Memory B cell (primary cell): ENCODE measurements at regions not wholly inside any gene's neighbourhood (a gene's known extent, or its start where the extent isn't known, plus 50 kb on each side); places are given as distances from the start of the nearest gene placed in this dataset.
"Not testable (repeated sequence)": the region's sequence is repeated elsewhere in the genome, so short reads cannot be mapped to it uniquely, and the experiment has no call there.

Experiments used
- ATAC-seq: fragments of 150-1000 bp; cut with Tn5 transposase; 2 replicates; pipeline ENCODE4 v1.10.0; 2021; ENCODE audit warnings: low read depth, mild to moderate bottlenecking, moderate library complexity
- DNase-seq, 2 donors: peaks; one replicate each; pipeline ENCODE4 v3.0.0; 2022; ENCODE audit warnings: low spot score in 2 of 2
- H3K27ac Mint-ChIP-seq: one replicate; pipeline ENCODE4 v1.8.0; 2022; ENCODE audit warnings: mild to moderate bottlenecking, moderate library complexity, mixed read lengths
- H3K27me3 Mint-ChIP-seq: one replicate; pipeline ENCODE4 v1.8.0; 2022; ENCODE audit warnings: mixed read lengths
- H3K36me3 Mint-ChIP-seq: one replicate; pipeline ENCODE4 v1.8.0; 2022; ENCODE audit warnings: mild to moderate bottlenecking, mixed read lengths
- H3K4me1 Mint-ChIP-seq: one replicate; pipeline ENCODE4 v1.8.0; 2022; ENCODE audit warnings: mixed read lengths
- H3K4me3 Mint-ChIP-seq: one replicate; pipeline ENCODE4 v1.8.0; 2022; ENCODE audit warnings: mild to moderate bottlenecking, moderate library complexity, mixed read lengths
- H3K9me3 Mint-ChIP-seq: one replicate; pipeline ENCODE4 v1.8.0; 2022; ENCODE audit warnings: mixed read lengths

GRCh38 chr6:102848796-102849195, 1455.3 kb downstream of the GRIK2 start:
- peaks cover 5% of the 10 kb centered on the region for H3K4me1 Mint-ChIP-seq
- no peak for DNase-seq
- H3K36me3 Mint-ChIP-seq: no peaks in the 10 kb centered on the region
- no peak overlapping the region for H3K27ac Mint-ChIP-seq
- ATAC-seq: no peak
- H3K27me3 Mint-ChIP-seq: no peaks in the 10 kb centered on the region
- H3K4me3 Mint-ChIP-seq: no peak overlapping the region
- peaks cover 4% of the 10 kb centered on the region for H3K9me3 Mint-ChIP-seq

DNA sequence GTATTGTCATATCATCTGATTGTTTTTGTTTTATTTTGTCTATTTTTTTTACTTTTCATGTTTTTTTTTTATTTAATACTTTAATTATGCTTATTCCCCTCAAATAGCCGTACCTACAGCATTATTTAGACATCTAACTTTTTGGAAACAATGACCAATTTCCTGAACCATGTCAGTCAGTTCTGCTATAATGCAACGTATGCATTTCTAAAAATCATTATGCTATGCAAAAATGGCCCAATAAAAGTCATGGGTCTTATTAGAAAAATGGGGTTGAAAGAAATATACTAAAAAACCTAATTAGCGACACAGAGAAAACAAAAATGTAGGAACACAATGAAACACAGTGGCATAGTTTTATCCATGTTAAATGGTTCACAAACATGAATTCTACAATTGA, 1454.7 kb downstream of the GRIK2 start:
- H3K27ac Mint-ChIP-seq: no peak overlapping the region
- peaks cover 5% of the 10 kb centered on the region for H3K4me1 Mint-ChIP-seq
- ATAC-seq (no peak), DNase-seq (no peak)
- no peaks in the 10 kb centered on the region for H3K27me3 Mint-ChIP-seq
- H3K9me3 Mint-ChIP-seq: peaks cover 4% of the 10 kb centered on the region
- no peaks in the 10 kb centered on the region for H3K36me3 Mint-ChIP-seq
- no peak overlapping the region for H3K4me3 Mint-ChIP-seq

- DNase-seq (no peak), ATAC-seq (no peak)
- no peak overlapping the region for H3K4me3 Mint-ChIP-seq
- H3K27me3 Mint-ChIP-seq: no peaks in the 10 kb centered on the region
- H3K36me3 Mint-ChIP-seq: no peaks in the 10 kb centered on the region
- H3K9me3 Mint-ChIP-seq: peaks cover 5% of the 10 kb centered on the region
- H3K27ac Mint-ChIP-seq: no peak overlapping the region
- no peaks in the 10 kb centered on the region for H3K4me1 Mint-ChIP-seq
These were observed 1447.6 kb downstream of the GRIK2 start for GRCh38 chr6:102841060-102841459.

DNA sequence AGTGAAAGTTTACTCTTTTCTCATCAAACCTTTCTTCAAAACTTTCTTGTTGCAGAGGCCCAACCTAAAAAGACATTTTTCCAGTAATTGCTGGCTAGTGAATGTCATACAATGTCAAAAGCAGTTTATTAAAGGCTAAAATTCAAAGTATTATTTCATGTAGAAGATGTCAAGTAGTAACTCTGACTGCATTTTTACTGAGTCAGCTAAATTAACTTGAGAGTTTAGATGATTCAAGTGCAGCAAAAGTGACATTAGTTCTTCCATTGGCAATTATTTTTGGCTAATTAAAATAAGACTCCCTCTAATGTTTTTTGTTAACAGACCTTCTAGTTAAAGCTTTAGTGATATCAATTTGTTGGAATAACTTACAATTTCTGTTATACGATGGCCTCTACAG, 1438.5 kb downstream of the GRIK2 start:
- H3K27me3 Mint-ChIP-seq: no peaks in the 10 kb centered on the region
- ATAC-seq (no peak), DNase-seq (no peak)
- H3K36me3 Mint-ChIP-seq: no peaks in the 10 kb centered on the region
- H3K27ac Mint-ChIP-seq: no peak overlapping the region
- no peak overlapping the region for H3K4me3 Mint-ChIP-seq
- H3K4me1 Mint-ChIP-seq: no peaks in the 10 kb centered on the region
- peaks cover 5% of the 10 kb centered on the region for H3K9me3 Mint-ChIP-seq

- Mint-ChIP-seq H3K4me3 (no peak overlapping the region), H3K9me3 (no peaks in the 10 kb centered on the region), H3K27me3 (no peaks in the 10 kb centered on the region), H3K4me1 (no peaks in the 10 kb centered on the region), H3K36me3 (no peaks in the 10 kb centered on the region), H3K27ac (no peak overlapping the region)
- ATAC-seq (no peak), DNase-seq (no peak)
These were observed 1426.6 kb downstream of the GRIK2 start for GRCh38 chr6:102820098-102820497.

GRCh38 chr6:102815207-102815606, 1421.7 kb downstream of the GRIK2 start:
- no peaks in the 10 kb centered on the region for H3K36me3 Mint-ChIP-seq
- H3K9me3 Mint-ChIP-seq: no peaks in the 10 kb centered on the region
- H3K4me3 Mint-ChIP-seq: no peak overlapping the region

DNA sequence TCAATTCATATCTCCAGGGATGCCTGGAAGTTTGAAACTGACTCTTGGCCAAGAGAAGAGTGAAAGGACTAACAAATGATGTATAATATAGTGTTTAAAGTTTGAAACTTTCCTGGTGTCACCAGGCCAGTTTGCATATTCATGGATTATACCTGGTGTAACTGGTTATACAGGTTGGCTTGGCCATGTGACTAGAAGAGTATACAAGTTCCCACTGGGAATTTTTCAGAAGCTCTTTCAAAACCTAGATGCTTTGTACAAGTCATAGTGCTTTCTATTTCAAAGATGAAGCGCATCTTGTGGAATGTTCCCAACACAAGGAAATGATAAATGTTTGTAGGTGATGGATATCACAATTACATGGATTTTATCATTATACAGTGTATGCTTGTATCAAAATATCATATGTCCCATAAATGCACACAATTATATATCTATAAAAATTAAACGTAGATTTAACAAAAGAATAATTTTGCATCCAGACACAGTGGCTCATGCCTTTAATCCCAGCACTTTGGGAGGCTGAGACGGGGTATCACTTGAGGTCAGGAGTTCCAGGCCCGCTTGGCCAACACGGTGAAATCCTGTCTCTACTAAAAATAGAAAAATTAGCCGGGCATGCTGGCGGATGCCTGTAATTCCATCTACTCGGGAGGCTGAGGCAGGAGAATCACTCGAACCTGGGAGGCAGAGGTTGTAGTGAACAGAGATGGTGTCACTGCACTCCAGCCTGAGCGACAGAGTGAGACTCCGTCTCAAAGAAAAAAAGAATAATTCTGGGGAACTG, 1420.2 kb downstream of the GRIK2 start:
- Mint-ChIP-seq H3K4me3 (no peak overlapping the region), H3K4me1 (no peaks in the 10 kb centered on the region), H3K27ac (no peak overlapping the region), H3K9me3 (no peaks in the 10 kb centered on the region), H3K36me3 (no peaks in the 10 kb centered on the region), H3K27me3 (no peaks in the 10 kb centered on the region)
- DNase-seq (no peak), ATAC-seq (no peak)

More at GRCh38 chr6:102815207-102815606, 1421.7 kb downstream of the GRIK2 start:
- ATAC-seq (no peak), DNase-seq (no peak)
- Mint-ChIP-seq H3K4me1 (no peaks in the 10 kb centered on the region), H3K27me3 (no peaks in the 10 kb centered on the region), H3K27ac (no peak overlapping the region)

- Mint-ChIP-seq H3K4me1 (no peaks in the 10 kb centered on the region), H3K27me3 (no peaks in the 10 kb centered on the region), H3K9me3 (no peaks in the 10 kb centered on the region), H3K4me3 (no peak overlapping the region), H3K36me3 (no peaks in the 10 kb centered on the region), H3K27ac (no peak overlapping the region)
- DNase-seq: no peak
- no peak for ATAC-seq
These were observed 1418.7 kb downstream of the GRIK2 start for GRCh38 chr6:102812242-102812641.

DNA sequence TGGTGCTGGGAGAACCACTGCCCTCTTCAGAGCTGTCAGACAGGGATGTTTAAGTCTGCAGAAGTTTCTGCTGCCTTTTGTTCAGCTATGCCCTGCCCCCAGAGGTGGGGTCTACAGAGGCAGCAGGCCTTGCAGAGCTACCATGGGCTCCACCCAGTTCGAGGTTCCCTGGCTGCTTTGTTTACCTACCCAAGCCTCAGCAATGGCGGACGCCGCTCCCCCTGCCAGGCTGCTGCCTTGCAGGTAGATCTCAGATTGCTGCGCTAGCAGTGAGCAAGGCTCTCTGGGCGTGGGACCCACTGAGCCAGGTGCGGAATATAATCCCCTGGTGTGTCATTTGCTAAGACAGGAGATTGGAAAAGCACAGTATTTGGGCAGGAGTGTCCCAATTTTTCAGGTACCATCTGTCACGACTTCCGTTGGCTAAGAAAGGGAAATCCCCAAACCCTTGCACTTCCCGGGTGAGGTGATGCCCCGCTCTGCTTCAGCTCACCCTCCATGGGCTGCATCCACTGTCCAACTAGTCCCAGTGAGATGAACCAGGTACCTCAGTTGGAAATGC, 1415.5 kb downstream of the GRIK2 start:
- not testable (repeated sequence) for H3K4me1 Mint-ChIP-seq, H3K27me3 Mint-ChIP-seq, H3K9me3 Mint-ChIP-seq, H3K4me3 Mint-ChIP-seq, H3K36me3 Mint-ChIP-seq, H3K27ac Mint-ChIP-seq, DNase-seq, ATAC-seq

- Mint-ChIP-seq H3K9me3 (peaks cover 2% of the 10 kb centered on the region), H3K36me3 (no peaks in the 10 kb centered on the region), H3K4me1 (no peaks in the 10 kb centered on the region), H3K27me3 (no peaks in the 10 kb centered on the region), H3K4me3 (no peak overlapping the region), H3K27ac (no peak overlapping the region)
- ATAC-seq (no peak), DNase-seq (no peak)
These were observed 1405.5 kb downstream of the GRIK2 start for GRCh38 chr6:102799051-102799450.

GRCh38 chr6:102798636-102799035, 1405.1 kb downstream of the GRIK2 start:
- H3K36me3 Mint-ChIP-seq: no peaks in the 10 kb centered on the region

GRCh38 chr6:102793752-102794151, 1400.2 kb downstream of the GRIK2 start:
- H3K4me3 Mint-ChIP-seq: no peak overlapping the region
- no peak for ATAC-seq
- H3K4me1 Mint-ChIP-seq: no peaks in the 10 kb centered on the region
- no peaks in the 10 kb centered on the region for H3K27me3 Mint-ChIP-seq
- H3K27ac Mint-ChIP-seq: no peak overlapping the region
- H3K9me3 Mint-ChIP-seq: peaks cover 5% of the 10 kb centered on the region
- DNase-seq: no peak
- no peaks in the 10 kb centered on the region for H3K36me3 Mint-ChIP-seq

More at GRCh38 chr6:102798636-102799035, 1405.1 kb downstream of the GRIK2 start:
- Mint-ChIP-seq H3K9me3 (peaks cover 4% of the 10 kb centered on the region), H3K27me3 (no peaks in the 10 kb centered on the region), H3K4me3 (no peak overlapping the region), H3K27ac (no peak overlapping the region), H3K4me1 (no peaks in the 10 kb centered on the region)
- ATAC-seq (no peak), DNase-seq (no peak)

DNA sequence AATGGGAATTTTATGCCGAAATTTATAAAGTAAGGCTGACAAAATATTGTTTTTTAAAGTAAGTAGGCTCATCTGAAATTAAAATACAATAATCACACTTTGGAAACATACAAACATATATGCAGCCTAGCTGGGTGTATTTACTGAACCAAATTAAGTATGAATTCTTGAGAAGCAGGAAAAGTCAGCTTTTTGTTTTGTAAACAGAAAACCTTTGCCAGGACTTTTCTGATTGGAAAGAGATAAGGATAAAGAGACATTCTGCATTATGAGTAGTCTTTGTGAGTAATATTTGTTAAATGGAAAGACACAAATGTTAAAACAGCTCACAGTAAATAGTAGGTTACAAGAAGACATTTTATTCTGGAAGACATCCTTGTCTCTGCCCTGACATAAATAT, 1380.8 kb downstream of the GRIK2 start:
- no peaks in the 10 kb centered on the region for H3K4me1 Mint-ChIP-seq
- H3K36me3 Mint-ChIP-seq: no peaks in the 10 kb centered on the region
- no peak overlapping the region for H3K27ac Mint-ChIP-seq
- DNase-seq: no peak
- ATAC-seq: no peak
- peaks cover 2% of the 10 kb centered on the region for H3K9me3 Mint-ChIP-seq
- no peaks in the 10 kb centered on the region for H3K27me3 Mint-ChIP-seq
- no peak overlapping the region for H3K4me3 Mint-ChIP-seq

DNA sequence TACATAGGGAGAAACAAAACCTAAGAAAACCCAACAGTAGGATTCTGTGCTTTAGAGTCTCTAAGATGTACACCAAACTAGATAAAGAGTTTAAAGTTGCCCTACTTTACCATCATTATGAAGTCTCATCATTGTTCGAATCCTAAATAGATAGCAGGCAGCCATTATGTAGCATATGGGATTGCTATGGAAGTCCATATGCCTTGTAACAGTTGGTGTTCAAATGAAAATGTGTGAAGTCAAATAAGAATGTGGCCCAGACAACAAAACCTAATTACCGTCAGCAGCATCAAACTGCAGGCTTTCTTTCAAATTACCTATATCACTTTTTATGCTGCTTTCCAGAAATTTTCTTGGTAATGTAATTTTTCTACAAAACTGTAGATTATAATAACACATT, 1380.1 kb downstream of the GRIK2 start:
- no peaks in the 10 kb centered on the region for H3K36me3 Mint-ChIP-seq
- no peaks in the 10 kb centered on the region for H3K4me1 Mint-ChIP-seq
- H3K27me3 Mint-ChIP-seq: no peaks in the 10 kb centered on the region

GRCh38 chr6:102766963-102767362, 1373.5 kb downstream of the GRIK2 start:
- no peaks in the 10 kb centered on the region for H3K27me3 Mint-ChIP-seq
- DNase-seq (no peak), ATAC-seq (no peak)
- no peak overlapping the region for H3K4me3 Mint-ChIP-seq
- no peaks in the 10 kb centered on the region for H3K36me3 Mint-ChIP-seq
- no peak overlapping the region for H3K27ac Mint-ChIP-seq
- H3K9me3 Mint-ChIP-seq: peaks cover 6% of the 10 kb centered on the region
- H3K4me1 Mint-ChIP-seq: no peaks in the 10 kb centered on the region

More for the DNA sequence above, 1380.1 kb downstream of the GRIK2 start:
- peaks cover 4% of the 10 kb centered on the region for H3K9me3 Mint-ChIP-seq
- no peak for ATAC-seq
- H3K27ac Mint-ChIP-seq: no peak overlapping the region
- DNase-seq: no peak
- no peak overlapping the region for H3K4me3 Mint-ChIP-seq
